Left renal cortex interstitium (tissue), 4 donors: ENCODE measurements at regions not wholly inside any gene's neighbourhood (a gene's known extent, or its start where the extent isn't known, plus 50 kb on each side); places are given as distances from the start of the nearest gene placed in this dataset.

Experiments
- DNase-seq, 4 donors: peaks; one replicate each; pipeline ENCODE4 v3.0.0-alpha.2; 2013; ENCODE audit warnings: low read depth in 4 of 4, low spot score in 2 of 4, missing footprints in 1 of 4

DNA sequence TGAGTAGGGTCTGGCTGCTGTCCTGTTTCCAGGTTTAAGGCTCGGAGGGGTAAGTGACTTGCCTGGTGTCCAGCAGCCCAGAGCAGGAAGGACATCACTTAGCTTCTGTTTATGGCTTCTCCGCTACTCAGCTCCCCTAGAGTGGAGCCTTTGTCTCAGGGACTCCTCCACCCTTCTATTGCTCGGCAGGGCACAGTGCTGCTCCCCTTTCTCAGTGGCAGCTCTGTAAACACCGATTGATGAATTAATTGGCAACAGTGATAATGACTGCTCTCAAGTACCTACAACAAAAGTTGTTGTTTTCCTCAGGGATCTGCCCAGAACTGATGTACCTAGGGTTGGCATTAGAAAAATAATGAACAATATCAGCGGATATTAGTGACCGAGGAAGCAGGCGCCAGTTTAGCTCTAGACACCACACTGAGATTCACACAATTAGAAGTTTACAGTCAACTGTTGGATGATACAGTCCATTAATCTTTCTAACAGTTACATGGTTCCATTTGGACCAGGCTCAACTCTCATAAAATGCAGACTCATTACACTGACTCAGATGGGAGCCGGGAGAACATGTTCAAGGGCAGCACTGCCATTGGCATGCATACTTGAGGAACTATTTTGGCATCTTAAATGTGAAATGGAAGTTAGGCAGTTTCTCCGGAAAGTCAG, 265.7 kb downstream of the MTX2 start:
- DNase-seq, result no peak

DNA sequence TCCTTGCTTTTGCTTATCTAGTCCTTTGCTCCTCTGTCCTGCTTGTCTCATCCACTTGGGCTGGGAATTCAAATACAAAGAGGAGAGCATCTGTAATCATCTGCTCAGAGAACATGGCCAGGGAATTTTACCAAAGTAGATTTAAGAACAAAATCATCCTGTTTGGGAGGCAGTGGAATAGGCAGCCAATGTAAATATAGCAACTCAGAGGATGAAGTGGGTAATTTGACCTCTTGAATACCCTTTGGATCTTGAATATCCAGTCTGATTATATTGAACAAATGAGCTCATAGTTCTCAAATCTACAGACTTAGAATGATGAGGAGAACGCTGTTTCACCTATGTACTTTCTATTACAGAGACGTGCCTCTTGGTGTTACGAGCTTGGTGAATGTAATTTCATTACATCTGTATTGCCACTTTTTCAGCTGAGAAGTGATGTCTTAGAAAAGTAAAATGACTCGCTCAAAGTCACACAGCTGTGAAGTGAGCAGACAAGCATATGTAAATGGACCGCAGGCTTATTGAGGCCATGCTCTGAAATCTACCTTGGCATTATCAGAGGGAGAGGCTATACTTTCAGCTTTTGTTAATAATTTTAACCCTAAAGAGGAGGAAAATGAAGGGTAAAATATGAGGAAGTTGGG, 266.3 kb downstream of the MTX2 start:
- DNase-seq, result no peak

DNA sequence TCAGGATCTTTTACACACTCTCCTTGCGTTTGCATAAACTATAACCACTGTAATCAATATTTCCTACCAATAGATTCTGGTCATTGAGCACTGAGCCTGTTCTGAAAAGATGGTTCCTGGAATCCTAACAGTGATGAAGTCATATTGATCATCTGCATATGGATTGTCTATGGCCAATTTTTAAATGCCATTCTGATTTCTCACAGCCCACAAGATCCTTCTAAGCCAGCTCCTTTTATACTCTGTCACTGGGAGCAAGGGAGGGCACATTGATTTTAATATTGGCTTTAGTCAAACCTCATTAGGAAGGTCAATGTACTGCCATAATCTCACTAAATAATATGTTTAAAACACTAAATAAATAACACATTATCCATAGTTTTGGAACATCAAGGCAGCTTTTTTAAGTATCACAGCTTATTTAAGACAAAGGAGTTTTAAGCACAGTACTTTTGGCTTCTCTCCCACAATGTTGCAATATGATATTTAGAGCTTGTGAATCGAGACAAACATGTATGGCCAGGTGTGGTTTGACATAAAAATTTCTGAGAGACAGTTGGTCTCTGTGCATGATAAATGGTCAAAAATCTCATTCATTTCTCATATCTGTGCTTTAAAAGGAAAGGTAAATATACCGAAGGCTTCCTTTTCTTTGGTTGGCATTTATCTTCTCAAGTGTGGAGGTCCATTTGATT, 267.3 kb downstream of the MTX2 start:
- no peak for DNase-seq

DNA sequence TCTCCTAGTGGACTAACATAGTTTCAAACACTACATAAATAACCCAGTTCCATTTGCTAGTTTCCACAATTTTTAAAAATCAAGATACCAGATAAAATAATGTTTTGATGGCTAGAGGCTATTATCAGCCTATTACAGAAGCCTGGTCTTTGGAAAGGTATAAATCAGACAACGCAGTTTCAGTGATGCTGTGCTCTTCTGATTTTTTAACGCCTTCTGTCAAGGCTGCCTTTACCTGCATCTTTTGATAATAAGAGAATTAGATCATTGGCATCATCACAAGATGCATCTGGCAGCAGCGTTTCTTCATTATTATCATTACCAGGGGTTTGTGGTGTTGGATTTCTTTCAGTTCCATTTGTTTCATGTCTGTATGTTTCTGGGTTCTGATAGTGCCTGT, 268.7 kb downstream of the MTX2 start:
- DNase-seq, result no peak

DNA sequence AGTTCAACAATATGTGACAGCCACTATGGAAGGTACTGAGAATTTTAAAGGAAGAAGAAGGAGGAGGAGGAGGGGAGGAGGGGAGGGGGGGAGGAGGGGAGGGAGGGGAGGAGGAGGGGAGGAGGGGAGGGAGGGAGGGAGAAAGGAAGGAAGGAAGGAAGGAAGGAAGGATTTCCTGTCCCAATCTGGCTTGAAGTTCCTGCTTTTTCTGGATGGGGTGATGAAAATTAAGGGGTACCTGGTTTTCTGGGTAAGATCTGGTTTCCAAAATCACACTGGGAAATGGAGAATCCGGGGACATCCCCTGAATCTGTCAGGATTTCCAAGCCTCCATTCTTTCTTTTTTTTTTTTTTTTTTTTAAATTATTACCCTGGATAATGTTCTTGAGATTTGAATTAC, 271.8 kb downstream of the MTX2 start:
- DNase-seq, result no peak

DNA sequence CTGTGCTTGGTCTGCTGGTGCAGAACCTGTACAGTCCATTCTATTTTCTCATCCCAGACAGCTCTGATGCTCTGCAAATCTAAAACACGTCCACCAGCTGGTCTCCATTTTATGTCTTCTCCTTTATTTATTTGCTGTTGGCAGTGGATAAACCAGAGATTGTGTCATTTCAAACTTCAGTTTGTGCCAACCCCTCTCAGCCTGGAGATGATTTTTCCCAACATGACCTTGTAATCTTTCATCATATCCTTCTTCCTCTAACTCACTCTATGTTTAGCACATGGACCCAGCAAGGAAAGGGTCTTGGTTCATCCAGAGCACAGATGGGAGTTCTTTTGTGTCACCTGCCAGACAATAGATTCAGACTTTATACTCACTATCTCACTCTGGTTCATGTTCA, 273.2 kb downstream of the MTX2 start:
- no peak for DNase-seq

DNA sequence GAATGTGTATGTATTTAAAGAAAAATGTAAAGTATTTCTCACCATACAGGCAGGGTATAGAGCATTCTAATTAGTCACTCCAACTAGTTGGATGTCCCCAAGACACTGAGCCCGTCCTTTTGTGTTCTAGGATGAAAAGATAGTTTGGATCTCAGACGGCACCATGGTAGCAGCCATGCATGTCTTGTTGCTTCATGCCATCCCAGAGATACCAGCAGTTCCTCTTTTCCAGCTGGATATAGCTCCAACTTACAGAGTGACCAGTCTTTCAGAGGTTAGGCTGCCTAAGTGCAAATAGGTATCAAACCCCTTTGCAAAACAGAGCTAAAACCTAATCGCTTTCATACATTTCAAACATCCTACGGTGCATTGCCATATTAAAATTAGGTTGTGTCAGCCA, 275.3 kb downstream of the MTX2 start:
- no peak for DNase-seq

DNA sequence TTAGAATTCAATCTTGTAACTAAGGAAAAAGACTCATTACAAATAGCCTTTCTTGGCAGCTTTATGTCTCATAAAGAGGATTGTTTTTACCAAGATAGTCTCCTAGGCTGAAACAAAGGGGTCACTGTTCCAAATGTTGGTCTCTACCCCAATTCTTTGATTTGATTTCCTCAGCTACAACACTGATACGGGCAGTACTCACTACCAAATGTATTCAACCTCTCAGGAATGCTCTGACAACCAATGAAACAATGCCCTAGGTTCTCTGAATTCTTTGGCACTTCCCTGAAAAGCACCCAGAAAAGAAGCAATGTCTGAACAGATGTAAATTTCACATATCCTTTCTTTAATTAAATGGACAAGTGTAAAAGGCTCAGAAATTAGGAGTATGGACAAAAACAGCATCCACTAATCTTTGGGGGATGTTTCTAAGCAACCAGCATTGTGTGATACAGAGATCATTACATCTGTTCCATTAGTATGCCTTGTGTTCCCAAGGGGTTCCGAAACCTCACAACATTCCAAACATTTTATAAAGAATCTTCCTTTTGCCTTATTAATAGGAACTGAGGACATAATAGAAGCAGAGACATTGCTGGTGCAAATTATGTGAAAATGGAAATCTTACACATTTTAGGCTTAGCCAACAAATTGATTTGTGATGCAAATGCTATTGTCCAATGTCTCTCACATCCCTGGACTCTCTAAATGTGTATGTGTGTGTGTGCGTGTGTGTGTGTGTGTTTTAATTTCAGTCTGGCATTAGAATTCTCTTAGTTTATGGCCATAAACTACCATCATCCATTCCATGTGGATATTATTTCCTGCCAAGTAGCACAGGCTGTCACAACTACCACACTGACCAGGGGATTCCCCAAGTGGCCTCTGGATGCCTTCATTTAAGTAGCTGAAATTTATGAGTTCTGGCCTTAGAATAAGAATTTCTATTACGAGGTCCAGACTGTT, 276.0 kb downstream of the MTX2 start:
- no peak for DNase-seq

DNA sequence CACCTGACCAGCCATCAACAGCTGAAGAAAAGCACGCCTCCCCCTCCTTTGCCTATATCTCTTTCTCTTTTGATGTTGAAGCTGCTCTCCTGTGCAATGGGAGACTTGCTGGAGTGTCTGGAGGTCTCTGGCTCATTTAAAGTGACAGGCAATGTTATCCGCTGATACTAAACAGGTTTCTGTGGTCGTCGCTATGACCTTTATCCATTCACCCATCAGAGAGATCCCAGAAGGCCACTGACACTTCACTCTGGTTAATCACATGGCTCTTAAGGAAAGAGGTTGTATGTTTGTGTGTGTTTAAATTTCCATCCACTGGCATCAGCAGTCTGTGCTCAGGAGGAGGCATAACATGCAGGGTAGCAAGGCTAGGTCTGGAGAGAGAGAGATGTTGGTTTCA, 277.3 kb downstream of the MTX2 start:
- no peak for DNase-seq

DNA sequence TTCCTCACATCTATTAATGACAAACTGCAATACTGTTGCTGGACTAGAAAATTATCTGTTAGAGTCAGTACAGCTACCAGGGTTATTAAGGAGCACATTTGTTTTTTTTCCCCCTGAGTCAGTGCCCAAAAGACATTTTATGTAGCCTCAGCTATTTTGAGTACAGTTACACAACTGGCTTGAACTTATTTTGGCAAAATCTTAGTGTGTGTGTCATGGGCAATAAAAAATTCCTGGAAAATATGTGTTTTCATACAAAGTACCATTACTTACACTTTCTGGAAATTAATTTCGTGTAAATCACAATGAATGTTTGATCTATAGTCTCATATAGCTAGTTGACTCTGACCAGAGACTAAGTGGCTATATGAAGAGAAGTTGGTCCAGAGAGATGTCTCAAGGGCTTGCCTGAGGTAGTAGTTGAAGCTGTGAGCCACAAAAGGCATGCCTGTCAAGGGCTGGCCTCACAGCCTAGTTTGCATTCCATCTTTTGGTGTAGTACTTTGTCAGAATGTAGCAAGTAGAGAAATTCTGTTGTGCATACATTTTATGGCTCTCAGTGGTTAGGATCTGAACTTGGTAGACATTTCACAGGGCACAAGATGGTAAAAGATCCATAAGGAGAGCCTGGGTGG, 283.4 kb downstream of the MTX2 start:
- no peak for DNase-seq

DNA sequence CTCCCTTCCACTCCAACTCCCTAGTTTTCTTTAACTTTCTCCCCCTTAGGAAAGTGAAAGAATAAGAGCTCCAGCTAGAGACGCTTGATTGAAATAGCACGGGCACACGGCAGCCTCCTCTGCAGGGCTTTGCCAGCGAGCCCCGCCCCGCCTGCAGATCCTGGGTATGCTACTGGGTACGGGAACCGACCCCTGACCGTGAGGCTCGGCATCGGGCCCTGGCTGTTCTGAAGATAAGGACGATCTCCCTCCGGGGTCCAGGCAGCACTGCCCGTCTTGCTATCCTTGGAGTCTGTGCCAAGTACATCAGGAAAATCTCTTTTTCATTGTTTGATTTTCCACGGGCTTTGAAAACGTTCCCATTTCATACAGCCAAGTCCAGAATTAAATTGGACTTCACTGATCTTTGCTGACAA, 284.5 kb downstream of the MTX2 start:
- DNase-seq, result peak in 2 of 4 donors; percentile 59 to 61

DNA sequence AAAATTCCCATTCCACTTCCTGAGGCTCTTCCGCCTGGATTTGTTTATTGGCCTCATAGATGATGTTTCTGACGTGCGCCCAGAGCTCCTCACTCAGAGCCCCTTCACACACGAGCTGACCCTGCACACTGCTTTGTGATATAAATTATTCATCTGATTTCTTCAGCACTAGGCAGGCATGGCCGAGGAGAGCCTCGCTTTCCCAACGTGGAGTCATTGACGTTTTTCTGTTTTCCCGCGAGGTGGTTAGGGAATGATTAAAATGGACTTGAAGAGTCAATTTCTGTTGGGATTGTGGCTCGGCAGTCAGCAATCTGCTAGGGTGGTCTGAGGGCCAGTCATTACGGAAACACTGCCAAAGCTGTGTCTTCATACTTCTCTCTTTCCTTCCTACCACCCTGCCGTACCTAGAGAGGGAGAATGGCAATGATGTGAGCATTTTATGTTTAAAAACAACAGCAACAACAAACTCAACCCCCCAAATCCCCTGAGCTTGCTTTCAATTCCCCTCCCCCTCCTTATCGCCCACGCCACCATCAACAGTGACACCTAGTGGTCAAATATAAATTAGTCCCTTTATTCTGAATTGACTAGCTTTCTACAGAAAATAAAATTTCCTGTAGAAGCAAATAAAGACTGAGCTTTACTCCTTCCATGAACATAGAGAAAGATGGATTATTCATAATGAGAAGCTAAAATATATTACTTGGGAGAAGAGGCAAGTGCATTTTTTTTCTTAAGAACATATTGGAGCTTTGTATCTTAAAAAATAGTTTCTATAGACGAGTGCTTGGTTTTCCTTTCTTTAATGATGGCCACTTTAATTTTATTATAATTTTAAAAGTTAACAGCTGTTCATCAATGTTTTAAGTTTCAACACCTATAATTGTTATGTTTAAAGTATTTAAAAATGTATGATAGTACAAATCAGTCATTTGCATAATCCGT, 285.1 kb downstream of the MTX2 start:
- peak; percentile 71 to 90 (median 82) for DNase-seq

DNA sequence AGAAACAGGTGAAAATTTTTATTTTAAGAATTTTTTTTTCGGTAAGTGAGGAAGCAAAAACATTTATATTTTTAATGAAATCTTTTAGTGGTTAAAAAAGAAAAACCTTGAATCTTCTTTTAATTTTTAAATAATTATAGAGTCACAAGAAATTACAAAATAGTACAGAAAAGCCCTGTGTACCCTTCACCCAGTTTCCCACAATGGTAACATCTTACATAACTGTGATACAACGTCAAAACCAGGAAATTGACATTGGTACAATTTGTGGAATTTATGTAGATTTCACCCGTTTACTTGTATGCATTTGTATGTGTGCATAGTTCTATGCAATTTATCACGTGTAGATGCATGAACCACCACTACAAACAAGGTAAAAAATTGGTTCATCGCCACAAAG, 285.9 kb downstream of the MTX2 start:
- no peak for DNase-seq

DNA sequence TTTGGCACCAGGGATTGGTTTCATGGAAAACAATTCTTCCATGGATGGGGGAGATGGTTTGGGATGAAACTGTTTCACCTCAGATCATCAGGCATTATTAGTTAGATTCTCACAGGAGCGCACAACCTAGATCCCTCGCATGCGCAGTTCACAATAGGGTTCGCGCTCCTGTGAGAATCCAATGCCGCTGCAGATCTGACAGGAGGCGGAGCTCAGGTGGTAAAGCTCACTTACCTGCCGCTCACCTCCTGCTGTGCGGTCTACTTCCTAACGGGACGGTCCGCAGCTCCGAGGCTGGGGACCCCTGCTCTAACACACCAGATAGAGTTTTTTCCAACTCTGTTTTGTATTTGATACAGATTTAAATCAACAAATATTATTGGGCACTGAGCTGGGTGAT, 286.5 kb downstream of the MTX2 start:
- DNase-seq, result no peak

DNA sequence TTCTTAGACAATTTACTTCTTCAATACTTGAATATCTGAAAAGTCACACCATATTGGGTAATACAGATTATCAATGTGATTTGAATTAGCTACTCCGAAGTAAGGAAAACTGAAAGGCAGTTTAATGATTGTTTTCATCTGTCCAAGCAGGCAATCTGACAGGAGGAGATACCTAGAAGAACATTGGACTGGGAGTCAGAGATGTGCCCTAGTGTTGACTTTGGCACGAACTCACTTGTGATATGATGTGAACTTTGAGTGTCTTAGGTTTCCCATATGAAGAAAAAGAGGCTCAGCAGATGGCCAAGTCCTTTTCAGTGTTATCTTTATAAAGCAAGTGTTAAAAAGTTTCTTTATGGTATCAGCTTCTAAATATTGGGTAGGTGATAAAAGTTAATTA, 287.1 kb downstream of the MTX2 start:
- no peak for DNase-seq

DNA sequence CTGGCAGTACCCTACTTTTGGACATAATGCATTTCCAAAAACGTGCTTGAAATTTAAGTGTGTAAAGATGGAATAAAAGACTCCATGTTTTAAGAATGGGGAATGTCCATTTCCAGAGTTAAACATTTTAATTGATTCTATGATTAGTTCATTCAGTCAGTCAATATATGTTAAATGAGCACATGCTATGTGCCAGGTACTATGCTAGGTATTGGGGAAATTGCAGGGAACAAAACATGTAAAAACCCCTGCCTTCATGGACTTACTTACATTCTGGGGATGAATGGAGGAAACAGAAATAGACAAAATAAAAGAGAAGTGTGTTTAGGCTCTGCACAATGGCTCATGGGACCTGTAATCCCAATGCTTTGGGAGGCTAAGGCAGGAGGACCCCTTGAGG, 288.6 kb downstream of the MTX2 start:
- DNase-seq, result no peak

DNA sequence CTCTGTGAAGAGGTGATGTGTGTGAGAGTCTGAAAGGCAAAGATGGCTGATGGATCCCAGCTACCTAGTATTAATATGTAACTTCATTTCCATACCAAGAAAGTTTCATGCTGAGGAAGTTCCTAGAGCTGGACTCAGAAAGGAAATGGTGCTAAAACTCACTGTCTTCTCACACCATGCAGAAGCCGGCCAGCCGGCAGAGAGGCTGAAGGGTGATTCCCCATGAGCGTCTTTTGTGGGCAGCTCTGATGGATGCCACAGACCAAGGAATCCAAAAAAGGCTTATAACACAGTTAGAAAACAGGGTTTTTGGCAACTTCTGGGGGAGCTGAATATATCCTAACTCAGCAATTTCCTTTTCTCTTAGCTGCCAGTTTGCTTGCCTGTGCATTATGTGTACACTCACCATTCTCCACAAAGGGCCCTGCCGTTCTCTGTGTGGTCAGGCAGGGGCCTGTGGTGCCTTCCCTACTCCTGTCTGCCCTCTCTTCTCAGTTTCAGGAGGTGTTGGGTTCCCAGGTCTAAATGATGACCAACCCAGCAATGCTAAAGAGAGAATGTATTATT, 289.4 kb downstream of the MTX2 start:
- DNase-seq, result no peak

DNA sequence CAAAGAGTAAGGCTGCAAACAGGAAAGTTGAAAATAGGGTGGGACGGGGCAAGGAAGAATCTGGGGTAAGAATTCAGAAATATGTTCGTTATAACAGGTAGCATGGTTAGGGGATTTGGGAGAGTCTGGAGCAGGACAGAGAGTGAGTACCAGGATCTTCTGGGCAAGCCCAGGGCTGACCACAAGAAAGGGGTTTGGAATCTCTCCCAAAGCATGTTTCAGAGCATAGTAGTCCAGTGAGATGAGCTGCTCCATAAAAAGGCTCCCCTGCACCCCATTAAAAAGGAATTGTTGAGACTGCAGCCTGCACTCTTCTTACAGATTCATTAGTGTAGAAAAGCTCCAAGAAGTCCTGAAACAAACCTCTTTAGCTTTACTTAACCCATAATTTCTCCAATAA, 291.1 kb downstream of the MTX2 start:
- no peak for DNase-seq

DNA sequence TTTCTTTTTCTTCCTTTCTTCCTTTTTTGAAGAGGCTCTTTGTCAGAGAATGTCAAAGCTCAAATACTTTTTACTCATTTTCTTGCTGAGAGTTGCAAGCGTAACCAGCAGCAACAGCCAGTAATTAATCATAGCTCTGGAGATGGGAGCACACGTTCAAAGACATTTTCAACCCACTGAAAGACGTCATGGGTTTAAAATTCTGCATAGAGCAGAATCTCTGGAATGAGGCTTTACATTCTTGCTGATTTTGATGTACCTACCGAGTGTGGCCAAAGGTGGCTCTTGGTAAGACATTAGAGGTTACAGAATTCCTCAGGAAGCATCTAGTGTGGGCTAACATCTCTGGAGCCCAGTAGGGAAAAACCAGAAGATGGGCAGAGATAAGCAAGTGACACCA, 292.5 kb downstream of the MTX2 start:
- DNase-seq, result no peak
